Activated CD4-positive, alpha-beta memory T cell treated with anti-CD3 and anti-CD28 coated beads, Interleukin-2, amount 10 ng/mL, durations not matched to agents 7 days and 5 days (primary cell): ENCODE measurements at regions not wholly inside any gene's neighbourhood (a gene's known extent, or its start where the extent isn't known, plus 50 kb on each side); places are given as distances from the start of the nearest gene placed in this dataset.
"Not testable (repeated sequence)": the region's sequence is repeated elsewhere in the genome, so short reads cannot be mapped to it uniquely, and the experiment has no call there.

Experiments
- CTCF ChIA-PET: fragments of 350-600 bp; sonication (Branson Sonifier 250); formaldehyde crosslinking; loops from one replicate; lab custom pipeline; 2021; ENCODE audit warnings: antibody characterized with exemption, inconsistent platforms; lab: Charles Lee
- POLR2A ChIA-PET: fragments of 350-600 bp; sonication (Branson Sonifier 250); formaldehyde crosslinking; loops from one replicate; lab custom pipeline; 2021; ENCODE audit warnings: antibody characterized with exemption; lab: Charles Lee
- DNase-seq: peaks from one replicate; pipeline ENCODE4 v3.0.0-alpha.2; 2020
- H3K27ac Mint-ChIP-seq: one replicate; pipeline ENCODE4 v1.8.0; 2021; ENCODE audit warnings: mild to moderate bottlenecking, mixed read lengths
- H3K27me3 Mint-ChIP-seq: one replicate; pipeline ENCODE4 v1.8.0; 2021; ENCODE audit warnings: mixed read lengths
- H3K36me3 Mint-ChIP-seq: one replicate; pipeline ENCODE4 v1.8.0; 2021; ENCODE audit warnings: low read depth, mixed read lengths
- H3K4me1 Mint-ChIP-seq: one replicate; pipeline ENCODE4 v1.8.0; 2021; ENCODE audit warnings: mixed read lengths
- H3K4me3 Mint-ChIP-seq: one replicate; pipeline ENCODE4 v1.8.0; 2021; ENCODE audit warnings: mild to moderate bottlenecking, mixed read lengths
- H3K9me3 Mint-ChIP-seq: one replicate; pipeline ENCODE4 v1.8.0; 2021; ENCODE audit warnings: mixed read lengths

DNA sequence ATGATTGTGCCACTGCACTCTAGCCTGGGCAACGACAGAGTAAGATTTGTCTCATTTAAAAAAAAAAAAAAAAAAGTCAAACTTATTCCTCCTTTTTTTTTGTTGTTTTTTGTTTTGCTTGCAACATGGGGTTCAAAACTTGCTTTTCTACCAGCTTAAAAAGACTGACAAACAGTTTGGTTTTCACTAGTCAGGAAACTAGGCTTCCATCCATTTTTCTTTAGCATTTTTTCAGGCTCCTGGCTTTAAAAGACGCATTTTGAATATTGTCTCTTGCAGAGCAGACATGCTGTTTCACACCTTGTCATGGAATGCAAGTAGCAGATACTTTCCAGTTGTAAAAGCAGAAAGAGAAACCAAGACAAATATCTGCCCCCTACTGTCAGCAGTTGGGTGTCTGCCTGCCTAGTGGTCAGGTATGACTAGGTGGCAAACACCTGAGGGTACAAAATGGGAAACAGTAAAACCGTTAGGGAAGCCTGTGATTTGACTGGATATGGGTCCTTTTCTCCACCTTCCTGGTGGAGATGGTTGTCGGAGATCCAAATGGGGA, 139.9 kb downstream of the CCDC71L start:
- Mint-ChIP-seq H3K4me1 (peaks cover 17% of the 10 kb centered on the region), H3K27ac (no peak overlapping the region), H3K36me3 (no peaks in the 10 kb centered on the region), H3K4me3 (no peak overlapping the region), H3K27me3 (peaks cover 18% of the 10 kb centered on the region), H3K9me3 (no peaks in the 10 kb centered on the region)
- no peak for DNase-seq
- ChIA-PET CTCF (interaction anchor here (0.9 kb wide), 1 partner anchor 30 kb away, joined by 5 read pairs; no protein-coding TSS in a partner anchor), POLR2A (no interaction called here)

DNA sequence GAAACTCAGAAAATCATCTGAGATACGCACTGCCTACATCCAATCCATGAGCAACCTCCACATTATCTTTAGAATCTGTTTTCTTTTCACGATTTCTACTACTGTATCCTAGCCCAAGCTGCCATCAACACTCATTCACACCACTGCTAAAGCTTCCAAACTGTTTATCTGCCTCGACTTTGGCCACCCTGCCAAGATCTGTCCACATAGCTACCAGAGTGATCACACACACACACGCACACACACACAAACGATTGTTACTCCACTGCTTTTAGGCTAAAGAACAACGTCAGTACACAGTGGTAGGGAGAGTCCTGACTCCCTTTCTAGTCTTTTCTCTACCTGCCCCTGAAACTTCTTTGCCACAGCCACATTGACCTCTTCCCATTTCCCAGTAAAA, 142.0 kb downstream of the CCDC71L start:
- H3K36me3 Mint-ChIP-seq = no peaks in the 10 kb centered on the region
- H3K4me1 Mint-ChIP-seq = peaks cover 6% of the 10 kb centered on the region
- CTCF ChIA-PET = no interaction called here
- DNase-seq = no peak
- peaks cover 22% of the 10 kb centered on the region for H3K27me3 Mint-ChIP-seq
- POLR2A ChIA-PET = no interaction called here
- no peak overlapping the region for H3K4me3 Mint-ChIP-seq
- H3K9me3 Mint-ChIP-seq = no peaks in the 10 kb centered on the region
- no peak overlapping the region for H3K27ac Mint-ChIP-seq

- H3K27ac Mint-ChIP-seq = no peak overlapping the region
- no peaks in the 10 kb centered on the region for H3K4me1 Mint-ChIP-seq
- no peak for DNase-seq
- POLR2A ChIA-PET = no interaction called here
- no peaks in the 10 kb centered on the region for H3K36me3 Mint-ChIP-seq
- no peaks in the 10 kb centered on the region for H3K9me3 Mint-ChIP-seq
- CTCF ChIA-PET = no interaction called here
- peaks cover 20% of the 10 kb centered on the region for H3K27me3 Mint-ChIP-seq
- H3K4me3 Mint-ChIP-seq = no peak overlapping the region
These were observed 142.7 kb downstream of the CCDC71L start for GRCh38 chr7:106518239-106518638.

DNA sequence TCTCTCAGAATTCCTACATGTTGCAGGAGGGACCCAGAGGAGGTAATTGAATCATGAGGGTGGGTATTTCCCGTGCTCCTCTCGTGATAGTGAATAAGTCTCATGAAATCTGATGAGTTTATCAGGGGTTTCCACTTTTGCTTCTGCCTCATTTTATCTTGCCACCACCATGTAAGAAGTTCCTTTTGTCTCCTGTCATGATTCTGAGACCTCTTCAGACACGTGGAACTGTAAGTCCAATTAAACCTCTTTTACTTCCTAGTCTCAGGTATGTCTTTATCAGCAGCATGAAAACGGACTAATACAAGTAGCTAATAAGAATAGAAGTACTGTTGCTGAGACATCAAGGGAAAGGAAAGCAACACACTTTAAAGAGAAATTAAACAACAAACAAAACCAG, 143.4 kb downstream of the CCDC71L start:
- no peak for DNase-seq
- Mint-ChIP-seq H3K9me3 (no peaks in the 10 kb centered on the region), H3K27me3 (peaks cover 20% of the 10 kb centered on the region), H3K4me3 (no peak overlapping the region), H3K27ac (no peak overlapping the region), H3K36me3 (no peaks in the 10 kb centered on the region), H3K4me1 (no peaks in the 10 kb centered on the region)
- ChIA-PET CTCF (interaction anchor here (0.9 kb wide), 1 partner anchor 341 kb away, joined by 3 read pairs; no protein-coding TSS in a partner anchor), POLR2A (no interaction called here)

GRCh38 chr7:106515321-106515720, 145.6 kb downstream of the CCDC71L start:
- peaks cover 23% of the 10 kb centered on the region for H3K27me3 Mint-ChIP-seq
- H3K9me3 Mint-ChIP-seq = no peaks in the 10 kb centered on the region
- no peaks in the 10 kb centered on the region for H3K36me3 Mint-ChIP-seq
- H3K4me1 Mint-ChIP-seq = no peaks in the 10 kb centered on the region
- no peak overlapping the region for H3K27ac Mint-ChIP-seq
- ChIA-PET CTCF (no interaction called here), POLR2A (no interaction called here)
- no peak for DNase-seq
- H3K4me3 Mint-ChIP-seq = no peak overlapping the region

GRCh38 chr7:106514881-106515280, 146.1 kb downstream of the CCDC71L start:
- peaks cover 23% of the 10 kb centered on the region for H3K27me3 Mint-ChIP-seq
- no peaks in the 10 kb centered on the region for H3K4me1 Mint-ChIP-seq
- no peak overlapping the region for H3K4me3 Mint-ChIP-seq
- no peaks in the 10 kb centered on the region for H3K9me3 Mint-ChIP-seq
- no peak for DNase-seq
- CTCF ChIA-PET = no interaction called here
- H3K27ac Mint-ChIP-seq = no peak overlapping the region
- POLR2A ChIA-PET = no interaction called here
- H3K36me3 Mint-ChIP-seq = no peaks in the 10 kb centered on the region

DNA sequence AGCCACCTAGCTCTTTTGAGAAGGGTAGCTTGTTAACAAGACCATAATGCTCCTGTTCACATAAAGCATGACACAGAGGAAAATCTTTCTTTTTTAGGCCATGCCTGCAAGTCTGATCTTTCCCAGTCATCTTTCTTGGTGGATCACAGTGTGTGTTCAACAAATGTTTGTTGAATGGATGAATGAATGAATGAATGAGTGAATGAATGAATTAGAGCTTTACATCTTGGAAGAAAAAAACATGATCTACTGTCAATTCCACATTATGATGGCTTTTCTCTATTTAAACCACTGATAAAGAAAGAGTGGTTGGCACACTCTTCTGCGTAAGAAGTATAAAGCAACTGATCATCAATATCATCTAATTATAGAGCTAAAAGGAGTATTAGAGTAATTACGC, 148.7 kb downstream of the CCDC71L start:
- CTCF ChIA-PET = no interaction called here
- Mint-ChIP-seq H3K27me3 (peaks cover 12% of the 10 kb centered on the region), H3K36me3 (no peaks in the 10 kb centered on the region), H3K9me3 (no peaks in the 10 kb centered on the region), H3K4me3 (no peak overlapping the region), H3K27ac (no peak overlapping the region), H3K4me1 (no peaks in the 10 kb centered on the region)
- no peak for DNase-seq
- POLR2A ChIA-PET = no interaction called here

DNA sequence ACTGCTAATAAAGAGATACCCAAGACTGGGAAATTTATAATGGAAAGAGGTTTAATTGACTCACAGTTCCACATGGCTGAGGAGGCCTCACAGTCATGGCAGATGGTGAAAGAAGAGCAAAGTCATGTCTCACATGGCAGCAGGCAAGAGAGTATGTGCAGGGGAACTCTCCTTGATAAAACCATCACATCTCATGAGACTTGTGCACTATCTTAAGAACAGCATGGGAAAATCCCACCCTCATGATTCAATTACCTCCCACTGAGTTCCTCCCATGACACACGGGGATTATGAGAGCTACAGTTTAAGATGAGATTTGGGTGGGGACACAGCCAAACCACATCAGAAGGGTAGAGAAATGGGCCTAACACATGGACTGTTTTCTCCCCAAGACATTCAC, 156.3 kb downstream of the CCDC71L start:
- DNase-seq = no peak
- H3K27me3 Mint-ChIP-seq = peaks cover 5% of the 10 kb centered on the region

DNA sequence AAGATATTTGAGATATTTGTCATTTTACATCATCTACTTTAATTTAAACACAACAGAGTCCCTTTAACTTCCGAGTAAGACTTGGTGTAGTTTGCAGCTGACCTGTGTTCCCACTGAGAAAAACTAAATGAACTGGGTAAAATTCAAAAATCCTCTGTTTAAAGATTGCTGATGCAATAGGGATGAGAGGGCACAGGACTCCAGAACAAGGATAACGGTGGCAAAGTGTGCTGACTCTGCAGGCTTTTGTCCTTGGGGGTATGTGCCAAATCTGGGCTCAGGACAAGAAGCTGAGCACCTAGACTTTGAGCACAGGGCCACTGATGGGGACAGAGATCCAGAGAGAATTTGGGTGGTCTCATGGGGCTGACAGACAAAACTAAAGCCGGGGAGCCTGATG, 156.8 kb downstream of the CCDC71L start:
- CTCF ChIA-PET = no interaction called here
- Mint-ChIP-seq H3K9me3 (no peaks in the 10 kb centered on the region), H3K27ac (no peak overlapping the region), H3K36me3 (no peaks in the 10 kb centered on the region), H3K4me3 (no peak overlapping the region), H3K4me1 (no peaks in the 10 kb centered on the region), H3K27me3 (peaks cover 5% of the 10 kb centered on the region)
- POLR2A ChIA-PET = no interaction called here
- no peak for DNase-seq

More for the DNA sequence above, 156.3 kb downstream of the CCDC71L start:
- Mint-ChIP-seq H3K36me3 (no peaks in the 10 kb centered on the region), H3K4me3 (no peak overlapping the region), H3K9me3 (no peaks in the 10 kb centered on the region), H3K4me1 (no peaks in the 10 kb centered on the region), H3K27ac (no peak overlapping the region)
- CTCF ChIA-PET = no interaction called here
- POLR2A ChIA-PET = no interaction called here

DNA sequence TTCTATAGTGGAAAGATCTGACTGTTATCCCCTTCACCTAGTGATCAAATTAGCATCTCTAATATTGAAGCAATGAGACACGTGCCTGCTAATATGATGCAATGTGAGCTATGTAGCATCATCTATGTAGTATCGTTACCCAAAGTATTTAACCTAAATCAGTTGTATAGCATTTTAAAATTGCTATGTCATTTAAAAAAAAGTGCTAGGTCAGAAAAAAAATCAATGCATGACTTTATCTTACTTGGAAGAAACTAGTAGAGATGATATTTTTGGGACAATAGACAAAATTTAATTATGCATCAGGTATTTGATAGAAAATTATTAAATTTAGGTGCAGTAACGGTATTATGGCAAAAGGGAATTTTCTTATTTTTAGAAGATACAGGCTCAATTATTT, 157.3 kb downstream of the CCDC71L start:
- no peaks in the 10 kb centered on the region for H3K4me1 Mint-ChIP-seq
- H3K27ac Mint-ChIP-seq = no peak overlapping the region
- DNase-seq = no peak
- H3K27me3 Mint-ChIP-seq = peaks cover 5% of the 10 kb centered on the region
- POLR2A ChIA-PET = no interaction called here
- no peaks in the 10 kb centered on the region for H3K36me3 Mint-ChIP-seq
- no peaks in the 10 kb centered on the region for H3K9me3 Mint-ChIP-seq
- CTCF ChIA-PET = no interaction called here
- H3K4me3 Mint-ChIP-seq = no peak overlapping the region

DNA sequence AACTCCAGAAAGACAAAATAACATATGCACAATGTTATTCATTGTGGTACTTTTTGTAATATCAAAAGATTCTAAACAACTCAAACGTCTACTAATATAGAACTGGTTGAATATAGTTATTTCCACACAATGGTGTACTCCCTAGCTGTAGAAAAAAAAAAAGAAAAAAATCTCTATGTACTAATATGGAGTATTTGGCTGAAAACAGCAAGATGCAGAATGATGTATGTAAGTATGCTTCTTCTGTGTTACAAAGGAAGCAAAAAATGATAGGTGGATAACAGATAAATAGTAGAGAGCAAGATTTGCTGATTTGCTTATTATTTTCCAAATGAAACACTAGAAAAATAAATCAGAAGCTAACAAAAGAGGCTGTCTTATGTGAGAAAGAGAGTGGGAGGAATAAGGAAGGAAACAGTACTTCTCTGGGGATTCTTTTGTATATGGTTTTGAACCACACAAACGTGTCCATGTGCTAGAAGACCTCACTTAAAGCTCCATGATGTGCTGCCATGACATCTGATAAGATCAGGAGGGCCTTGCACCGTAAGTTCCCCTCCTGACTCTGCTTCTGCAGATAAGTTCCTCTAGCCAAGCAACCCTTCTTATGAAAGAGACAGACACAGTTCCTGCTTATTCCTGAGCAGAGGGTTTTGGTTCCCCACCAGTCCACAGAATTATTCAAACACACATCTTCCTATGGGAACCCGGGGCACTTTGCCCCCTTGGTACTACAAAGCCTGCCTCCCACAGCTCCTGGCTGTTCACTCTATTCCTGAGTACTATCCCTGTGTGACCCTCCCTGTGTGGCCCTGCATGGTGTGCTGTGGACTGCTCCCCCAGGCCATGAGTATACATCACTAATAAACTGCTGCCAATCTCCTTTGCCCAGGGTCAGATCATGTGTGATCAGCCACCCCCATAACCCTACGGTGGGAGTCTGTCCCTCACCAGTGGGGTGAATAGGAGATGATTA, 159.1 kb downstream of the CCDC71L start:
- ChIA-PET POLR2A (no interaction called here), CTCF (no interaction called here)
- Mint-ChIP-seq H3K4me3 (no peak overlapping the region), H3K9me3 (peaks cover 4% of the 10 kb centered on the region), H3K27me3 (no peaks in the 10 kb centered on the region), H3K4me1 (no peaks in the 10 kb centered on the region), H3K27ac (no peak overlapping the region), H3K36me3 (no peaks in the 10 kb centered on the region)
- no peak for DNase-seq

- ChIA-PET CTCF (no interaction called here), POLR2A (no interaction called here)
- no peaks in the 10 kb centered on the region for H3K36me3 Mint-ChIP-seq
- no peak overlapping the region for H3K4me3 Mint-ChIP-seq
- no peaks in the 10 kb centered on the region for H3K4me1 Mint-ChIP-seq
- no peak for DNase-seq
- H3K9me3 Mint-ChIP-seq = peaks cover 8% of the 10 kb centered on the region
- H3K27ac Mint-ChIP-seq = no peak overlapping the region
- peaks cover 6% of the 10 kb centered on the region for H3K27me3 Mint-ChIP-seq
These were observed 161.1 kb downstream of the CCDC71L start for GRCh38 chr7:106499897-106500296.

GRCh38 chr7:106498005-106498404, 163.0 kb downstream of the CCDC71L start:
- H3K27ac Mint-ChIP-seq, DNase-seq, H3K4me3 Mint-ChIP-seq, H3K27me3 Mint-ChIP-seq, CTCF ChIA-PET, POLR2A ChIA-PET, H3K36me3 Mint-ChIP-seq, H3K4me1 Mint-ChIP-seq: not testable (repeated sequence)
- peaks cover 17% of the 10 kb centered on the region for H3K9me3 Mint-ChIP-seq
